Inflammatory macrophage (primary cell): ENCODE measurements at regions not wholly inside any gene's neighbourhood (a gene's known extent, or its start where the extent isn't known, plus 50 kb on each side); places are given as distances from the start of the nearest gene placed in this dataset.
A peak's percentile ranks its signal among the peaks of the same experiment; 100 is the strongest.

Source experiments
- DNase-seq, 2 donors: peaks; one replicate each; pipeline ENCODE4 v3.0.0-alpha.2; 2020 to 2022

GRCh38 chr12:13670285-13670866 is 311.0 kb downstream of the GRIN2B start:
- DNase-seq = no peak

GRCh38 chr12:13668880-13669279 is 312.5 kb downstream of the GRIN2B start:
- no peak for DNase-seq

- DNase-seq = no peak
Measured at GRCh38 chr12:13666806-13667205, 314.6 kb downstream of the GRIN2B start.

- peak; percentile 27 to 49 for DNase-seq
Measured at GRCh38 chr12:13661005-13661887, 320.2 kb downstream of the GRIN2B start.

GRCh38 chr12:13654456-13654855 is 326.9 kb downstream of the GRIN2B start:
- DNase-seq = no peak

- no peak for DNase-seq
Measured at GRCh38 chr12:13652105-13652504, 329.3 kb downstream of the GRIN2B start.

- no peak for DNase-seq
Measured at GRCh38 chr12:13635709-13636108, 345.7 kb downstream of the GRIN2B start.

- DNase-seq = no peak
Measured at GRCh38 chr12:13631873-13632272, 349.5 kb downstream of the GRIN2B start.

- no peak for DNase-seq
Measured at GRCh38 chr12:13630354-13630753, 351.0 kb downstream of the GRIN2B start.

GRCh38 chr12:13628067-13628466 is 353.3 kb downstream of the GRIN2B start:
- DNase-seq = no peak

GRCh38 chr12:13627536-13627935 is 353.9 kb downstream of the GRIN2B start:
- no peak for DNase-seq

GRCh38 chr12:13613297-13613696 is 368.1 kb downstream of the GRIN2B start:
- no peak for DNase-seq

- DNase-seq = no peak
Measured at GRCh38 chr12:13609894-13610679, 371.3 kb downstream of the GRIN2B start.

GRCh38 chr12:13606290-13606689 is 375.1 kb downstream of the GRIN2B start:
- no peak for DNase-seq

- no peak for DNase-seq
Measured at GRCh38 chr12:13603953-13604352, 377.4 kb downstream of the GRIN2B start.

GRCh38 chr12:13602172-13602571 is 379.2 kb downstream of the GRIN2B start:
- DNase-seq = no peak

- no peak for DNase-seq
Measured at GRCh38 chr12:13599176-13599575, 382.2 kb downstream of the GRIN2B start.

- DNase-seq = no peak
Measured at GRCh38 chr12:13597837-13598236, 383.6 kb downstream of the GRIN2B start.

GRCh38 chr12:13597166-13597565 is 384.2 kb downstream of the GRIN2B start:
- no peak for DNase-seq

- DNase-seq = no peak
Measured at GRCh38 chr12:13596714-13597113, 384.7 kb downstream of the GRIN2B start.

- no peak for DNase-seq
Measured at GRCh38 chr12:13595536-13596443, 385.6 kb downstream of the GRIN2B start.
